ENCODE measurements at regions not wholly inside any gene's neighbourhood (a gene's known extent, or its start where the extent isn't known, plus 50 kb on each side); places are given as distances from the start of the nearest gene placed in this dataset.

GRCh38 chr2:123463886-123464285, 561.2 kb upstream of the CNTNAP5 start:
- no peak overlapping the region for H3K27ac ChIP-seq
- ChIA-PET CTCF (no interaction called here), POLR2A (ENCODE audit: low non-redundant PET) (no interaction called here)
- DNase-seq (ENCODE audit: low spot score): no peak
- TF ChIP-seq, protein P1, sequence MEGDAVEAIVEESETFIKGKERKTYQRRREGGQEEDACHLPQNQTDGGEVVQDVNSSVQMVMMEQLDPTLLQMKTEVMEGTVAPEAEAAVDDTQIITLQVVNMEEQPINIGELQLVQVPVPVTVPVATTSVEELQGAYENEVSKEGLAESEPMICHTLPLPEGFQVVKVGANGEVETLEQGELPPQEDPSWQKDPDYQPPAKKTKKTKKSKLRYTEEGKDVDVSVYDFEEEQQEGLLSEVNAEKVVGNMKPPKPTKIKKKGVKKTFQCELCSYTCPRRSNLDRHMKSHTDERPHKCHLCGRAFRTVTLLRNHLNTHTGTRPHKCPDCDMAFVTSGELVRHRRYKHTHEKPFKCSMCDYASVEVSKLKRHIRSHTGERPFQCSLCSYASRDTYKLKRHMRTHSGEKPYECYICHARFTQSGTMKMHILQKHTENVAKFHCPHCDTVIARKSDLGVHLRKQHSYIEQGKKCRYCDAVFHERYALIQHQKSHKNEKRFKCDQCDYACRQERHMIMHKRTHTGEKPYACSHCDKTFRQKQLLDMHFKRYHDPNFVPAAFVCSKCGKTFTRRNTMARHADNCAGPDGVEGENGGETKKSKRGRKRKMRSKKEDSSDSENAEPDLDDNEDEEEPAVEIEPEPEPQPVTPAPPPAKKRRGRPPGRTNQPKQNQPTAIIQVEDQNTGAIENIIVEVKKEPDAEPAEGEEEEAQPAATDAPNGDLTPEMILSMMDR (conservative IDR thresholded peaks at IDR 0.05; ENCODE audit: low read depth): no peak

GRCh38 chr2:123468071-123468470, 557.0 kb upstream of the CNTNAP5 start:
- H3K27ac ChIP-seq: no peak overlapping the region
- POLR2A ChIA-PET (ENCODE audit: low non-redundant PET): no interaction called here
- DNase-seq (ENCODE audit: low spot score): no peak
- CTCF ChIA-PET: no interaction called here
- TF ChIP-seq, protein P1 (conservative IDR thresholded peaks at IDR 0.05; ENCODE audit: low read depth): no peak

- TF ChIP-seq, protein P1 (conservative IDR thresholded peaks at IDR 0.05; ENCODE audit: low read depth): no peak
- POLR2A ChIA-PET (ENCODE audit: low non-redundant PET): no interaction called here
- CTCF ChIA-PET: interaction anchor here (0.7 kb wide), 1 partner anchor 495 kb away, joined by 5 read pairs; no protein-coding TSS in a partner anchor
- H3K27ac ChIP-seq: no peak overlapping the region
- no peak for DNase-seq (ENCODE audit: low spot score)
Observed at GRCh38 chr2:123481406-123481805, 543.7 kb upstream of the CNTNAP5 start.

GRCh38 chr2:123485056-123485455, 540.0 kb upstream of the CNTNAP5 start:
- no peak overlapping the region for H3K27ac ChIP-seq
- ChIA-PET CTCF (interaction anchor here (0.5 to 0.6 kb wide), 2 partner anchors 92 to 1510 kb away, joined by 3 read pairs; no protein-coding TSS in a partner anchor), POLR2A (ENCODE audit: low non-redundant PET) (no interaction called here)
- TF ChIP-seq, protein P1 (conservative IDR thresholded peaks at IDR 0.05; ENCODE audit: low read depth): no peak
- no peak for DNase-seq (ENCODE audit: low spot score)

- DNase-seq (ENCODE audit: low spot score): no peak
- CTCF ChIA-PET: interaction anchor here (0.8 kb wide), 1 partner anchor 27 kb away, joined by 4 read pairs; no protein-coding TSS in a partner anchor
- TF ChIP-seq, protein P1 (conservative IDR thresholded peaks at IDR 0.05; ENCODE audit: low read depth): no peak
- H3K27ac ChIP-seq: no peak overlapping the region
- POLR2A ChIA-PET (ENCODE audit: low non-redundant PET): no interaction called here
Observed at GRCh38 chr2:123493687-123494086, 531.4 kb upstream of the CNTNAP5 start.

GRCh38 chr2:123495241-123495640, 529.8 kb upstream of the CNTNAP5 start:
- TF ChIP-seq, protein P1 (conservative IDR thresholded peaks at IDR 0.05; ENCODE audit: low read depth): no peak
- H3K27ac ChIP-seq: no peak overlapping the region
- CTCF ChIA-PET: no interaction called here
- POLR2A ChIA-PET (ENCODE audit: low non-redundant PET): no interaction called here
- no peak for DNase-seq (ENCODE audit: low spot score)

DNA sequence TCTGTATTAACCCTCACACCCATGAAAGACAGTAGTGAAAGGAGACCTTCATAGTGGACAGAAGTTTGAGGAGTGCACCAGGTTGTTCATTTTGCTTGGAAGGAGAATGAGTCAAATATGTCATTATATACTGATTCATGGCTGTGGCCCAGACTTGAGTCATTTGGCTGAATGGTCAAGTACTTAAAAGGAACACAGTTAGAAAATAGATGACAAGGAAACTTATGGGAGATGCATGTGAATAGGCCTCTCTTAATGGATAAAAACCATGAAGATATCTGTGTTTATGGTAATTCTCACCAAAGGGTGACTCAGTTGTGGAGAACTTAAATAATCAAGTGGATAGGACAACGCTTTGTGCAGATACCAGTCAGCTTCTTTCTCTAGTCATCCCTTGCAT, 524.7 kb upstream of the CNTNAP5 start:
- POLR2A ChIA-PET (ENCODE audit: low non-redundant PET): no interaction called here
- no peak for DNase-seq (ENCODE audit: low spot score)
- no peak overlapping the region for H3K27ac ChIP-seq
- TF ChIP-seq, protein P1 (conservative IDR thresholded peaks at IDR 0.05; ENCODE audit: low read depth): no peak
- CTCF ChIA-PET: no interaction called here
